HepG2 (cell line): ENCODE measurements at regions not wholly inside any gene's neighbourhood (a gene's known extent, or its start where the extent isn't known, plus 50 kb on each side); places are given as distances from the start of the nearest gene placed in this dataset.
A peak's percentile ranks its signal among the peaks of the same experiment; 100 is the strongest.

Experiments
- ATF1 ChIP-seq: IDR thresholded peaks from 2 replicates; pipeline ENCODE4 v1.6.1; 2016; ENCODE audit warnings: mild to moderate bottlenecking, control low read depth
- CCAR2 ChIP-seq: fragments of 200-400 bp; formaldehyde crosslinking; optimal IDR thresholded peaks from 2 replicates; pipeline ENCODE3; 2018; ENCODE audit warnings: low read depth, mild to moderate bottlenecking, low read length, moderate library complexity
- FOXJ3 ChIP-seq: sonication (generic); formaldehyde crosslinking; IDR thresholded peaks from 2 replicates; pipeline ENCODE4 v1.4.0; 2020; ENCODE audit warnings: missing genetic modification reagents, mild to moderate bottlenecking, borderline replicate concordance
- GPN1 ChIP-seq: sonication (generic); formaldehyde crosslinking; IDR thresholded peaks from 2 replicates; pipeline ENCODE4 v1.5.1; 2020; ENCODE audit warnings: missing genetic modification reagents, borderline replicate concordance
- IKZF4 ChIP-seq: sonication (generic); formaldehyde crosslinking; IDR thresholded peaks from 2 replicates; pipeline ENCODE4 v1.5.1; 2020; ENCODE audit warnings: borderline replicate concordance, mild to moderate bottlenecking, low read depth, missing genetic modification reagents; ENCODE audit errors: not compliant biosample characterization
- JUN ChIP-seq: sonication (generic); formaldehyde crosslinking; IDR thresholded peaks from 2 replicates; pipeline ENCODE4 v1.4.0; 2020; ENCODE audit warnings: mild to moderate bottlenecking, missing genetic modification reagents
- MXD4 ChIP-seq: IDR thresholded peaks from 2 replicates; pipeline ENCODE4 v1.6.1; 2016; ENCODE audit warnings: mild to moderate bottlenecking, missing biosample characterization, missing genetic modification reagents
- NBN ChIP-seq: fragments of 450-650 bp; conservative IDR thresholded peaks from 2 replicates; pipeline ENCODE4 v1.6.1; 2017
- PRMT3 ChIP-seq: sonication (generic); formaldehyde crosslinking; IDR thresholded peaks from 2 replicates; pipeline ENCODE4 v1.8.1; 2022; ENCODE audit warnings: low read depth, mild to moderate bottlenecking, moderate library complexity, missing genetic modification reagents, borderline replicate concordance
- RAD21 ChIP-seq: fragments of 450-650 bp; formaldehyde crosslinking; IDR thresholded peaks from 2 replicates; pipeline ENCODE4 v1.5.0; 2020; ENCODE audit warnings: mild to moderate bottlenecking
- TOPORS ChIP-seq: sonication (generic); formaldehyde crosslinking; IDR thresholded peaks from 2 replicates; pipeline ENCODE4 v1.8.0; 2023; ENCODE audit warnings: mild to moderate bottlenecking, missing genetic modification reagents
- ZBTB38 ChIP-seq: sonication (generic); formaldehyde crosslinking; IDR thresholded peaks from 2 replicates; pipeline ENCODE4 v1.5.1; 2020; ENCODE audit warnings: mild to moderate bottlenecking, missing genetic modification reagents
- ZNF143 ChIP-seq: sonication (generic); formaldehyde crosslinking; IDR thresholded peaks from 2 replicates; pipeline ENCODE4 v1.4.0; 2020; ENCODE audit warnings: missing genetic modification reagents
- ZNF263 ChIP-seq: sonication (generic); formaldehyde crosslinking; IDR thresholded peaks from 2 replicates; pipeline ENCODE4 v1.4.0; 2020; ENCODE audit warnings: missing genetic modification reagents
- ZNF274 ChIP-seq: sonication (generic); formaldehyde crosslinking; IDR thresholded peaks from 2 replicates; pipeline ENCODE4 v1.5.1; 2020; ENCODE audit warnings: mild to moderate bottlenecking, missing genetic modification reagents
- ZNF446 ChIP-seq: sonication (generic); formaldehyde crosslinking; IDR thresholded peaks from 2 replicates; pipeline ENCODE4 v1.5.0; 2020; ENCODE audit warnings: mild to moderate bottlenecking, missing genetic modification reagents
- ZNF615 ChIP-seq: sonication (generic); formaldehyde crosslinking; IDR thresholded peaks from 2 replicates; pipeline ENCODE4 v1.5.0; 2020; ENCODE audit warnings: mild to moderate bottlenecking, missing genetic modification reagents, borderline replicate concordance
- ZNF75D ChIP-seq: sonication (generic); formaldehyde crosslinking; IDR thresholded peaks from 2 replicates; pipeline ENCODE4 v1.8.1; 2023; ENCODE audit warnings: missing genetic modification reagents, mild to moderate bottlenecking, borderline replicate concordance
- ZNF841 ChIP-seq: sonication (generic); formaldehyde crosslinking; IDR thresholded peaks from 2 replicates; pipeline ENCODE4 v1.8.1; 2023; ENCODE audit warnings: missing genetic modification reagents, borderline replicate concordance
- ZSCAN29 ChIP-seq: sonication (generic); formaldehyde crosslinking; conservative IDR thresholded peaks from 2 replicates; pipeline ENCODE4 v1.4.0; 2020; ENCODE audit warnings: mild to moderate bottlenecking, missing genetic modification reagents
- TF ChIP-seq, protein P1 (sequence below): IDR thresholded peaks from 2 replicates; pipeline ENCODE4 v1.6.1; 2012; ENCODE audit warnings: inconsistent platforms
- TF ChIP-seq, protein P2 (sequence below): sonication (generic); formaldehyde crosslinking; conservative IDR thresholded peaks from 2 replicates; pipeline ENCODE4 v1.4.0; 2020; ENCODE audit warnings: missing genetic modification reagents
- TF ChIP-seq, protein P3 (sequence below): sonication (generic); formaldehyde crosslinking; IDR thresholded peaks from 2 replicates; pipeline ENCODE4 v1.4.0; 2020; ENCODE audit warnings: mild to moderate bottlenecking, missing genetic modification reagents
- TF ChIP-seq, protein P4 (sequence below): sonication (generic); formaldehyde crosslinking; IDR thresholded peaks from 2 replicates; pipeline ENCODE4 v1.4.0; 2020; ENCODE audit warnings: mild to moderate bottlenecking, missing genetic modification reagents, borderline replicate concordance

DNA sequence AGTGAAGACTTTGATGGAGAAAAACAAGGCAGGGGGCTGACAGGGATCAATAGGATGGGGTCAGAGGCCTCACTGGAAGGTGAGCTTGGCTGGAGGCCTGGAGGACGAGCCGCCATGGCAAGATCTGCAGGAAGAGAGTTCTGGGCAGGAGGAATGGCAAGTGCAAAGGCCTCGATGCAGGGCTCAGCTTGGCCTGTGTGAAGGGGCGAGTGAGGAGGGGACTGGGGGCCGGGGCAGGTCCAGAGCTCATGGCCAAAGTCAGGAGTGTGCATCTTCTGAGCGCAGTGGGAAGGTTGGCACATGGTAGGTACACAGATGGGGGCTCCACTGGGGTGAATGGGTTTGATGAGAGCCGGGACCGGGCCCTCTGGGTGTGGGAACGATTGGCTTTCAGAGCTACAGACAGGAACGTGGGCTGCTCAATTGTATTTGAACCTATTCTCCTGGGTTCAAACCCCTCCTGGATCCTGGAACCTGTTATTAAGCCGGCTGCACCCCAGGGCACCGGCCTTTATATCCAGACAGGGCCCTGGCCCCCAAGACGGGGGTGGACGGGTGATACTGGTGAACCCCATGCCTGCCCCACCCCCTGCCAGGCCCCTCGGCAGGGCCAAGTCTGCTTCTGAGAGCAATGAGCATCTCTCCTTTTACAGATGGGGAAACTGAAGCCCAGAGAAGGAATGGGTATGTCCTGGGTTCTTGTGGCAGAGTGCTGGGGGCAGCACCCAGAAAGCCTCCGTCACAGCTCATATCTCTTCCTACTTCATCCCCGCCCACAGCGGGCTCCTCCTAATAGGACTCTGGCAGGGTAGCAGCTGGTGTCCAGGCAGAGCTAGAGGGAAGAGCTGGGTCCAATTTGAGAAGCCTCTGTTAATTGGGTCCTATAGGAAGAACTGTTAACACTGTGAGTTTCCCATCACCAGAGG is 106.1 kb downstream of the CEBPB start (continued):
- TF ChIP-seq, protein P1, sequence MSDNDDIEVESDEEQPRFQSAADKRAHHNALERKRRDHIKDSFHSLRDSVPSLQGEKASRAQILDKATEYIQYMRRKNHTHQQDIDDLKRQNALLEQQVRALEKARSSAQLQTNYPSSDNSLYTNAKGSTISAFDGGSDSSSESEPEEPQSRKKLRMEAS, result peak; percentile 59; the same call in 1 of the 2 replicates
- TF ChIP-seq ZNF841 (no peak), ZNF446 (CRISPR knock-in tag) (no peak), TOPORS (CRISPR knock-in tag) (no peak), ATF1 (CRISPR knock-in tag) (no peak), IKZF4 (no peak), PRMT3 (no peak), FOXJ3 (CRISPR knock-in tag) (no peak), ZBTB38 (peak; percentile 73; the same call in 1 of the 2 replicates), ZNF143 (CRISPR knock-in tag) (no peak), ZNF75D (CRISPR knock-in tag) (no peak), JUN (CRISPR knock-in tag) (no peak), CCAR2 (no peak), ZNF263 (no peak), ZNF615 (CRISPR knock-in tag) (no peak), MXD4 (CRISPR knock-in tag) (no peak), RAD21 (CRISPR knock-in tag) (no peak), GPN1 (CRISPR knock-in tag) (no peak), NBN (no peak), ZSCAN29 (CRISPR knock-in tag) (no peak), ZNF274 (CRISPR knock-in tag) (no peak)
- TF ChIP-seq, protein P2, sequence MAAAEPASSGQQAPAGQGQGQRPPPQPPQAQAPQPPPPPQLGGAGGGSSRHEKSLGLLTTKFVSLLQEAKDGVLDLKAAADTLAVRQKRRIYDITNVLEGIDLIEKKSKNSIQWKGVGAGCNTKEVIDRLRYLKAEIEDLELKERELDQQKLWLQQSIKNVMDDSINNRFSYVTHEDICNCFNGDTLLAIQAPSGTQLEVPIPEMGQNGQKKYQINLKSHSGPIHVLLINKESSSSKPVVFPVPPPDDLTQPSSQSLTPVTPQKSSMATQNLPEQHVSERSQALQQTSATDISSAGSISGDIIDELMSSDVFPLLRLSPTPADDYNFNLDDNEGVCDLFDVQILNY (CRISPR knock-in tag), result no peak
- TF ChIP-seq, protein P3, sequence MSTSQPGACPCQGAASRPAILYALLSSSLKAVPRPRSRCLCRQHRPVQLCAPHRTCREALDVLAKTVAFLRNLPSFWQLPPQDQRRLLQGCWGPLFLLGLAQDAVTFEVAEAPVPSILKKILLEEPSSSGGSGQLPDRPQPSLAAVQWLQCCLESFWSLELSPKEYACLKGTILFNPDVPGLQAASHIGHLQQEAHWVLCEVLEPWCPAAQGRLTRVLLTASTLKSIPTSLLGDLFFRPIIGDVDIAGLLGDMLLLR, result no peak
- TF ChIP-seq, protein P4, sequence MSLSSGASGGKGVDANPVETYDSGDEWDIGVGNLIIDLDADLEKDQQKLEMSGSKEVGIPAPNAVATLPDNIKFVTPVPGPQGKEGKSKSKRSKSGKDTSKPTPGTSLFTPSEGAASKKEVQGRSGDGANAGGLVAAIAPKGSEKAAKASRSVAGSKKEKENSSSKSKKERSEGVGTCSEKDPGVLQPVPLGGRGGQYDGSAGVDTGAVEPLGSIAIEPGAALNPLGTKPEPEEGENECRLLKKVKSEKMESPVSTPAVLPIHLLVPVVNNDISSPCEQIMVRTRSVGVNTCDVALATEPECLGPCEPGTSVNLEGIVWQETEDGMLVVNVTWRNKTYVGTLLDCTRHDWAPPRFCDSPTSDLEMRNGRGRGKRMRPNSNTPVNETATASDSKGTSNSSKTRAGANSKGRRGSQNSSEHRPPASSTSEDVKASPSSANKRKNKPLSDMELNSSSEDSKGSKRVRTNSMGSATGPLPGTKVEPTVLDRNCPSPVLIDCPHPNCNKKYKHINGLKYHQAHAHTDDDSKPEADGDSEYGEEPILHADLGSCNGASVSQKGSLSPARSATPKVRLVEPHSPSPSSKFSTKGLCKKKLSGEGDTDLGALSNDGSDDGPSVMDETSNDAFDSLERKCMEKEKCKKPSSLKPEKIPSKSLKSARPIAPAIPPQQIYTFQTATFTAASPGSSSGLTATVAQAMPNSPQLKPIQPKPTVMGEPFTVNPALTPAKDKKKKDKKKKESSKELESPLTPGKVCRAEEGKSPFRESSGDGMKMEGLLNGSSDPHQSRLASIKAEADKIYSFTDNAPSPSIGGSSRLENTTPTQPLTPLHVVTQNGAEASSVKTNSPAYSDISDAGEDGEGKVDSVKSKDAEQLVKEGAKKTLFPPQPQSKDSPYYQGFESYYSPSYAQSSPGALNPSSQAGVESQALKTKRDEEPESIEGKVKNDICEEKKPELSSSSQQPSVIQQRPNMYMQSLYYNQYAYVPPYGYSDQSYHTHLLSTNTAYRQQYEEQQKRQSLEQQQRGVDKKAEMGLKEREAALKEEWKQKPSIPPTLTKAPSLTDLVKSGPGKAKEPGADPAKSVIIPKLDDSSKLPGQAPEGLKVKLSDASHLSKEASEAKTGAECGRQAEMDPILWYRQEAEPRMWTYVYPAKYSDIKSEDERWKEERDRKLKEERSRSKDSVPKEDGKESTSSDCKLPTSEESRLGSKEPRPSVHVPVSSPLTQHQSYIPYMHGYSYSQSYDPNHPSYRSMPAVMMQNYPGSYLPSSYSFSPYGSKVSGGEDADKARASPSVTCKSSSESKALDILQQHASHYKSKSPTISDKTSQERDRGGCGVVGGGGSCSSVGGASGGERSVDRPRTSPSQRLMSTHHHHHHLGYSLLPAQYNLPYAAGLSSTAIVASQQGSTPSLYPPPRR (CRISPR knock-in tag), result peak; percentile 49; the same call in 1 of the 2 replicates
